PC-3 (cell line): ENCODE measurements at regions not wholly inside any gene's neighbourhood (a gene's known extent, or its start where the extent isn't known, plus 50 kb on each side); places are given as distances from the start of the nearest gene placed in this dataset.

Source experiments
- ATAC-seq: fragments of 200-7000 bp; cut with Tn5 transposase; 2 replicates; pipeline ENCODE4 v1.9.1; 2020; ENCODE audit warnings: mild to moderate bottlenecking, moderate library complexity
- BruUV-seq: library from RNA; stranded (reverse); fragments of 400-500 nt; replicated peaks from 2 replicates; lab custom pipeline; 2021; lab: Mats Ljungman, UMichigan
- CTCF ChIA-PET: fragments of 300-600 bp; sonication (Branson Sonifier 250); formaldehyde crosslinking; loops from one replicate; lab custom pipeline; 2022; ENCODE audit warnings: antibody characterized with exemption; lab: Charles Lee
- POLR2A ChIA-PET: fragments of 300-600 bp; sonication (Branson Sonifier 250); formaldehyde crosslinking; loops from one replicate; lab custom pipeline; 2022; ENCODE audit warnings: antibody characterized with exemption; ENCODE audit not compliant: unreplicated experiment; lab: Charles Lee
- DNase-seq: peaks from one replicate; pipeline ENCODE4 v3.0.0-alpha.2; 2015
- H2AFZ ChIP-seq: fragments of 300-600 bp; sonication (generic); 2 replicates; pipeline ENCODE4 v1.6.0; 2016; ENCODE audit warnings: antibody characterized with exemption, low read length
- H3F3A ChIP-seq: fragments of 300-600 bp; sonication (generic); one replicate; pipeline ENCODE4 v1.6.0; 2017; ENCODE audit warnings: antibody characterized with exemption, low read length, control low read depth, mild to moderate bottlenecking; ENCODE audit not compliant: unreplicated experiment
- H3K27ac ChIP-seq: fragments of 300-600 bp; sonication (generic); 2 replicates; pipeline ENCODE4 v1.5.1; 2016; ENCODE audit warnings: mild to moderate bottlenecking, low read length
- H3K27me3 ChIP-seq: fragments of 300-600 bp; sonication (generic); 2 replicates; pipeline ENCODE4 v1.6.1; 2016; ENCODE audit warnings: low read length, mixed read lengths
- H3K36me3 ChIP-seq: fragments of 300-600 bp; sonication (generic); 2 replicates; pipeline ENCODE4 v1.6.1; 2016; ENCODE audit warnings: low read depth, mixed run types, low read length, mixed read lengths
- H3K4me1 ChIP-seq: fragments of 300-600 bp; sonication (generic); 2 replicates; pipeline ENCODE4 v1.5.1; 2016; ENCODE audit warnings: low read length; ENCODE audit not compliant: insufficient read depth
- H3K4me2 ChIP-seq: fragments of 300-600 bp; sonication (generic); 2 replicates; pipeline ENCODE4 v1.6.0; 2016; ENCODE audit warnings: low read length
- H3K4me3 ChIP-seq: fragments of 300-600 bp; sonication (generic); 2 replicates; pipeline ENCODE4 v1.5.1; 2016; ENCODE audit warnings: mild to moderate bottlenecking, low read length, mixed read lengths
- H3K79me2 ChIP-seq: fragments of 300-600 bp; sonication (generic); 2 replicates; pipeline ENCODE4 v1.6.1; 2017; ENCODE audit warnings: low read length, mixed read lengths
- H3K9ac ChIP-seq: fragments of 300-600 bp; sonication (generic); 2 replicates; pipeline ENCODE4 v1.6.0; 2016; ENCODE audit warnings: mild to moderate bottlenecking, low read length
- H3K9me2 ChIP-seq: fragments of 300-600 bp; sonication (generic); replicated peaks from 2 replicates; pipeline ENCODE4 v1.6.1; 2016; ENCODE audit warnings: mixed run types, low read length, mixed read lengths
- H3K9me3 ChIP-seq: fragments of 300-600 bp; sonication (generic); 2 replicates; pipeline ENCODE4 v1.6.1; 2016; ENCODE audit warnings: low read length, mixed read lengths
- H4K20me1 ChIP-seq: fragments of 300-600 bp; sonication (generic); 2 replicates; pipeline ENCODE4 v1.6.1; 2016; ENCODE audit warnings: low read length, mixed read lengths
- CTCF ChIP-seq: fragments of 300-600 bp; sonication (generic); conservative IDR thresholded peaks from 2 replicates; pipeline ENCODE4 v1.5.1; 2017; ENCODE audit warnings: antibody characterized with exemption, low read depth, mild to moderate bottlenecking, low read length
- EZH2 ChIP-seq: fragments of 300-600 bp; sonication (generic); IDR thresholded peaks from one replicate; pipeline ENCODE4 v1.6.1; 2017; ENCODE audit warnings: antibody characterized with exemption, mild to moderate bottlenecking, low read length; ENCODE audit not compliant: unreplicated experiment
- EZH2phosphoT487 ChIP-seq: fragments of 300-600 bp; sonication (generic); IDR thresholded peaks from 2 replicates; pipeline ENCODE4 v1.6.1; 2018; ENCODE audit warnings: mild to moderate bottlenecking, antibody characterized with exemption, low read length, borderline replicate concordance
- intact Hi-C: fragments of 100-400 bp; cut with micrococcal nuclease; formaldehyde crosslinking; loops from 2 replicates; pipeline ENCODE4 v1.9.0; 2023

- no peak for ATAC-seq
- Histone ChIP-seq H3K9ac (no peak overlapping the region), H4K20me1 (no peaks in the 10 kb centered on the region), H3K9me2 (no peaks in the 10 kb centered on the region), H3K4me1 (no peaks in the 10 kb centered on the region), H3K4me2 (no peak overlapping the region), H3K27ac (no peak overlapping the region), H3K79me2 (no peaks in the 10 kb centered on the region), H3K27me3 (no peaks in the 10 kb centered on the region), H3K9me3 (no peaks in the 10 kb centered on the region), H3K36me3 (no peaks in the 10 kb centered on the region), H3K4me3 (no peak overlapping the region), H3F3A (no peaks in the 10 kb centered on the region), H2AFZ (no peak overlapping the region)
- intact Hi-C loops = no loop called here
- CTCF ChIA-PET = no interaction called here
- DNase-seq = no peak
- POLR2A ChIA-PET = no interaction called here
- TF ChIP-seq EZH2 = no peak
- TF ChIP-seq CTCF = no peak
- TF ChIP-seq EZH2phosphoT487 = no peak
- no TSS peak for BruUV-seq
Measured at GRCh38 chrX:121169099-121170035, 122.0 kb downstream of the GLUD2 start.

- ChIA-PET POLR2A (no interaction called here), CTCF (no interaction called here)
- Histone ChIP-seq H3K9me2 (no peaks in the 10 kb centered on the region), H3K27ac (no peak overlapping the region), H3K9ac (no peak overlapping the region), H2AFZ (no peak overlapping the region), H4K20me1 (no peaks in the 10 kb centered on the region), H3K4me1 (no peaks in the 10 kb centered on the region), H3K27me3 (no peaks in the 10 kb centered on the region), H3K4me2 (no peak overlapping the region), H3F3A (no peaks in the 10 kb centered on the region), H3K36me3 (no peaks in the 10 kb centered on the region), H3K4me3 (no peak overlapping the region), H3K9me3 (no peaks in the 10 kb centered on the region), H3K79me2 (no peaks in the 10 kb centered on the region)
- TF ChIP-seq CTCF (no peak), EZH2phosphoT487 (no peak), EZH2 (no peak)
- ATAC-seq (no peak), DNase-seq (no peak)
- intact Hi-C loops = no loop called here
- BruUV-seq = no TSS peak
Measured at GRCh38 chrX:121172703-121173102, 125.3 kb downstream of the GLUD2 start.

GRCh38 chrX:121179972-121180371, 132.6 kb downstream of the GLUD2 start:
- H3K27me3 ChIP-seq = no peaks in the 10 kb centered on the region
- POLR2A ChIA-PET = no interaction called here
- DNase-seq (no peak), ATAC-seq (no peak)
- no peaks in the 10 kb centered on the region for H3K4me1 ChIP-seq
- H3K9me2 ChIP-seq = no peaks in the 10 kb centered on the region
- no peak overlapping the region for H3K27ac ChIP-seq
- H3K9ac ChIP-seq = no peak overlapping the region
- no peak overlapping the region for H3K4me2 ChIP-seq
- TF ChIP-seq EZH2 (no peak), CTCF (no peak), EZH2phosphoT487 (no peak)
- no TSS peak for BruUV-seq
- no peak overlapping the region for H2AFZ ChIP-seq
- H3K36me3 ChIP-seq = no peaks in the 10 kb centered on the region
- H3K79me2 ChIP-seq = no peaks in the 10 kb centered on the region
- no peaks in the 10 kb centered on the region for H3K9me3 ChIP-seq
- no peak overlapping the region for H3K4me3 ChIP-seq
- no peaks in the 10 kb centered on the region for H4K20me1 ChIP-seq
- H3F3A ChIP-seq = no peaks in the 10 kb centered on the region
- intact Hi-C loops = no loop called here
- CTCF ChIA-PET = no interaction called here
